ENCODE measurements at regions not wholly inside any gene's neighbourhood (a gene's known extent, or its start where the extent isn't known, plus 50 kb on each side); places are given as distances from the start of the nearest gene placed in this dataset.
A peak's percentile ranks its signal among the peaks of the same experiment; 100 is the strongest.

DNA sequence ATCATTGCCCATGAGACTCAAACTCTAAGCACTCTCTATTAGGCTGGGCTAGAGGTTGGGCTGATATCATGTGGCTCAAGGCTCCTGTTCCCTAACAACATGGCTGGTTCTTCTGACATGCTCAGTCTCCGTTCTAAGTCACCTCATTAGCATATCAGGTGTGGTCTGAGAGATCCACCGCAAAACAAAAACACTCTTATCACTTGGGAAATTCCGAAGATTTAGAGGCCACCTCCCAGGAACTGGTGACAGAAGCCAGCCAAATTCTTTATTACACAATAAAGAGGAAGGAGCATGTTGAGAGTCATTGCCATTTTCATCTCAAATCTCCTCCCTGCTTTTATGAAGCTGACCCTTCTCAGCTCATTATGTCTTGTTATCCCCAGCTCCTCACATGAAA lies 107.6 kb downstream of the MSX2 start:
- Histone ChIP-seq H3K4me1 (no peaks in the 10 kb centered on the region), H3K4me3 (no peak overlapping the region), H3K9me3 (no peaks in the 10 kb centered on the region), H3K27me3 (no peaks in the 10 kb centered on the region), H3K36me3 (no peaks in the 10 kb centered on the region), H3K27ac (no peak overlapping the region)
- DNase-seq (ENCODE audit: low spot score): no peak
- TF ChIP-seq, protein P1, sequence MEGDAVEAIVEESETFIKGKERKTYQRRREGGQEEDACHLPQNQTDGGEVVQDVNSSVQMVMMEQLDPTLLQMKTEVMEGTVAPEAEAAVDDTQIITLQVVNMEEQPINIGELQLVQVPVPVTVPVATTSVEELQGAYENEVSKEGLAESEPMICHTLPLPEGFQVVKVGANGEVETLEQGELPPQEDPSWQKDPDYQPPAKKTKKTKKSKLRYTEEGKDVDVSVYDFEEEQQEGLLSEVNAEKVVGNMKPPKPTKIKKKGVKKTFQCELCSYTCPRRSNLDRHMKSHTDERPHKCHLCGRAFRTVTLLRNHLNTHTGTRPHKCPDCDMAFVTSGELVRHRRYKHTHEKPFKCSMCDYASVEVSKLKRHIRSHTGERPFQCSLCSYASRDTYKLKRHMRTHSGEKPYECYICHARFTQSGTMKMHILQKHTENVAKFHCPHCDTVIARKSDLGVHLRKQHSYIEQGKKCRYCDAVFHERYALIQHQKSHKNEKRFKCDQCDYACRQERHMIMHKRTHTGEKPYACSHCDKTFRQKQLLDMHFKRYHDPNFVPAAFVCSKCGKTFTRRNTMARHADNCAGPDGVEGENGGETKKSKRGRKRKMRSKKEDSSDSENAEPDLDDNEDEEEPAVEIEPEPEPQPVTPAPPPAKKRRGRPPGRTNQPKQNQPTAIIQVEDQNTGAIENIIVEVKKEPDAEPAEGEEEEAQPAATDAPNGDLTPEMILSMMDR (IDR thresholded peaks at IDR 0.05): no peak

DNA sequence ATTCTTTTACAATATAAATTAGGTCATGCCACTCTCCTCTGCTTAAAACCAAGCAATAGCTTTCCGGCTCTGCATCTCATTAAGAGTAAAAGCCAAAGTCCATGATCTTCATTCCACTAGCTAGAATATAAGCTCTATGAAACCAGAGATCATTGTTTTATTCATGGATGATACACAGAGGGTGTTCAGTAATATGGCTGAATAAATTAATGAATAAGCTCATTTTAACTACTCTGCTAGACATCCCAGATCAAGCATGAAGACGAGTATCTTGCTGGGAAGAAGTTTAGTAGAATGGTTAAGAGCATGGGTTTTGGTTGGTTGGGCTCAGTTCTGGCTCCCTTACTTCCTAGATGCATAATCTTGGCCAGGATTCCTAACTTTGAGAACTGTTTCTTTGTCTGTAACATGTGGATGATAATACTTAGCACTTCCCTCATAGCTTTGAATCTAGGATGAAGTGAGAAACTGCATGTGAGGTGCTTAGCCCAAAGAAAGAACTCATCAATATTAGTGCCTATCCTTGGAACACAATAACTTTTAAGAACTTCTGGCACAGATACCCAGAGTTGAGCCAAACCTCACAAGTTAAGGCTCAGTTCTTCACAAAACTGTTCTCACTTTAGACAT lies 106.8 kb downstream of the MSX2 start:
- TF ChIP-seq, protein P1 (IDR thresholded peaks at IDR 0.05): no peak
- H3K36me3 ChIP-seq: no peaks in the 10 kb centered on the region
- H3K4me3 ChIP-seq: no peak overlapping the region
- no peak for DNase-seq (ENCODE audit: low spot score)
- H3K4me1 ChIP-seq: no peaks in the 10 kb centered on the region
- H3K27me3 ChIP-seq: no peaks in the 10 kb centered on the region
- H3K27ac ChIP-seq: no peak overlapping the region
- H3K9me3 ChIP-seq: no peaks in the 10 kb centered on the region

DNA sequence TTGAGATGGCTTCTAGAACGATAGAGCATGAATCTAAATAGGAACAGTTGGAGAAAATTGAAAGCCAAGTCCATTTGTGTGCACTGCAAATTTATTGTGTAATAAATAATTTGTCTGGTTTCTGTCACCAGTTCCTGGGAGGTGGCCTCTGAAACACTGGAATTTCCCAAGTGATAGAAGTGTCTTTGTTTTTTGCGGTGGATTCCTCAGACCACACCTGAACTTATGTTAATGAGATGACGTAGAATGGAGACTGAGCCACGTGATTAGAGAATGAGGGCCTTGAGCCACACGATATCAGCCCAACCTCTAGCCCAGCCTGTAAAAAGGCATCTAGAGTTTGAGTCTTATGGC lies 105.1 kb downstream of the MSX2 start:
- peak overlapping the region in 1 of 2 donors; percentile 23 for H3K27ac ChIP-seq

DNA sequence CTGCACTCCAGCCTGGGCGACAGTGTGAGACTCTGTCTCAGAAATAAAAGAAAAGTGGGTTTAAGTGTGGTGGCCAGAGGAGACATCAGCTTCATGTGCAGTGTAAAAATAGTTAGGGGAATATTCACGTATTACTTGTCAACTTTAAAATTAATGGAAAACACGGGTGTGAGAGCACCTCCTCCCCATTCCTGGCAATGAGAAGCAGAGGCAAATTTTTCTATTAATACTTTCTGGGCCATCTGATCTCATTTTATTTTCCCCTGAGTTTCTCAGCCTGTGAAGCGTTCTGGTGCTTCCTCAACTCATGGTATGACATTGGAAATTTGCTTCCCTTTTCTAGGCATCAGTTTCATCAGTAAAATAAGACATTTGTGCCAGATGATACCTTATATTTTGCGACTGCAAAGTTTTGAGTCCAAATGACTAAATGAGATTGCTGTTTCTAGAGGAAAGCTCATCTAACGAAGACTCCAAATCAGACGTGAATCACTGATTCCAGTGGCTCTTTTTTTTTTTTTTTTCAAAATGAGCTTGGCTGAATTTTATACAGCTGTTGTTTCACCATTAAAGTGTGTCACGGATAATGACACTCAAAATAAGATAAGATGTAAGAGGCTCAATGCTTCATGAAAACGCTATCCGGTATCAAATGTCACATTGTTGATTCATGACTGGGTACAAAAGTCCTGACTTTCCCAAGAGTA lies 104.6 kb downstream of the MSX2 start:
- H3K4me3 ChIP-seq: no peak overlapping the region
- no peaks in the 10 kb centered on the region for H3K36me3 ChIP-seq
- H3K9me3 ChIP-seq: no peaks in the 10 kb centered on the region
- no peak for DNase-seq (ENCODE audit: low spot score)
- H3K4me1 ChIP-seq: no peaks in the 10 kb centered on the region
- no peaks in the 10 kb centered on the region for H3K27me3 ChIP-seq
- TF ChIP-seq, protein P1 (IDR thresholded peaks at IDR 0.05): no peak
- H3K27ac ChIP-seq: peak overlapping the region in 1 of 2 donors; percentile 35

More for the DNA sequence above, 105.1 kb downstream of the MSX2 start:
- Histone ChIP-seq H3K9me3 (no peaks in the 10 kb centered on the region), H3K4me3 (no peak overlapping the region), H3K36me3 (no peaks in the 10 kb centered on the region), H3K27me3 (no peaks in the 10 kb centered on the region), H3K4me1 (no peaks in the 10 kb centered on the region)
- no peak for DNase-seq (ENCODE audit: low spot score)
- TF ChIP-seq, protein P1 (IDR thresholded peaks at IDR 0.05): no peak

DNA sequence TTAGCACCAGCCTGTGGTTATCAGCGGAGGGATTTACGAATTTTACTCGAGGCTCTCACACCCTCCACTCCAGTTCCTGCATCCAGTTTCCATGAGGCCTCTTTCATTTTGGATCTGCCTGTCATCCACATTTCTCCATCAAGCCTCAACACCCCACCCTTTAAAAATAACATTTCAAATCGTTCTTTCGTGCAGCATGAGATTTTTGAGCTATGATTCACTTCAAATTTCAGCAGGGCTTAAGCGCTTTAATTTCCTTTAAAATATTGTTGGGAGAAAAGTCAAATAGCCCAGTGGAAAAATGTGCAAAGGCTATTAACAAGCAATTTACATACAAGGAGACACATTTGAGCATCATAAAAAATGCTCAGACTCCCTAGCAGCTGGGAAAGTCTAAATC lies 103.2 kb downstream of the MSX2 start:
- no peaks in the 10 kb centered on the region for H3K36me3 ChIP-seq
- H3K27me3 ChIP-seq: no peaks in the 10 kb centered on the region
- no peaks in the 10 kb centered on the region for H3K9me3 ChIP-seq
- H3K4me1 ChIP-seq: no peaks in the 10 kb centered on the region
- TF ChIP-seq, protein P1 (IDR thresholded peaks at IDR 0.05): no peak
- no peak overlapping the region for H3K4me3 ChIP-seq
- DNase-seq (ENCODE audit: low spot score): no peak
- H3K27ac ChIP-seq: no peak overlapping the region
